ENCODE measurements at regions not wholly inside any gene's neighbourhood (a gene's known extent, or its start where the extent isn't known, plus 50 kb on each side); places are given as distances from the start of the nearest gene placed in this dataset.

- no peak for ATAC-seq
- no peak for DNase-seq
- H3K27ac ChIP-seq, result no peak overlapping the region
- no peaks in the 10 kb centered on the region for H3K36me3 ChIP-seq
- TF ChIP-seq POLR2A (IDR thresholded peaks at IDR 0.05), result no peak
- no peak for TF ChIP-seq CTCF (IDR thresholded peaks at IDR 0.05)
- no peak overlapping the region for H3K4me3 ChIP-seq
- H3K4me1 ChIP-seq, result no peaks in the 10 kb centered on the region
- no peaks in the 10 kb centered on the region for H3K9me3 ChIP-seq
- H3K27me3 ChIP-seq, result no peaks in the 10 kb centered on the region
- intact Hi-C loops (cut with DNase I), result no loop called here
- 56% methylated on average over 4 of the region's 4 CpGs for WGBS (ENCODE audit: insufficient coverage, low coverage, low lambda C conversion rate, missing lambda C conversion rate)
These were observed 220.7 kb downstream of the KCNJ2 start for GRCh38 chr17:70390049-70390448.

- no peaks in the 10 kb centered on the region for H3K27me3 ChIP-seq
- H3K27ac ChIP-seq, result no peak overlapping the region
- 51% methylated on average over 2 of the region's 2 CpGs for WGBS (ENCODE audit: insufficient coverage, low coverage, low lambda C conversion rate, missing lambda C conversion rate)
- TF ChIP-seq CTCF (IDR thresholded peaks at IDR 0.05) (no peak), POLR2A (IDR thresholded peaks at IDR 0.05) (no peak)
- no peak overlapping the region for H3K4me3 ChIP-seq
- H3K9me3 ChIP-seq, result no peaks in the 10 kb centered on the region
- DNase-seq (no peak), ATAC-seq (no peak)
- no peaks in the 10 kb centered on the region for H3K4me1 ChIP-seq
- H3K36me3 ChIP-seq, result no peaks in the 10 kb centered on the region
- intact Hi-C loops (cut with DNase I), result no loop called here
These were observed 225.3 kb downstream of the KCNJ2 start for GRCh38 chr17:70394473-70395232.

- H3K27me3 ChIP-seq, result no peaks in the 10 kb centered on the region
- no peaks in the 10 kb centered on the region for H3K36me3 ChIP-seq
- intact Hi-C loops (cut with DNase I), result no loop called here
- WGBS (ENCODE audit: insufficient coverage, low coverage, low lambda C conversion rate, missing lambda C conversion rate), result 29% methylated on average over 1 of the region's 1 CpG
- no peaks in the 10 kb centered on the region for H3K9me3 ChIP-seq
- TF ChIP-seq CTCF (IDR thresholded peaks at IDR 0.05) (no peak), POLR2A (IDR thresholded peaks at IDR 0.05) (no peak)
- no peaks in the 10 kb centered on the region for H3K4me1 ChIP-seq
- ATAC-seq (peak in 2 of 4 donors; percentile 45 to 52), DNase-seq (no peak)
- H3K4me3 ChIP-seq, result no peak overlapping the region
- no peak overlapping the region for H3K27ac ChIP-seq
These were observed 236.3 kb downstream of the KCNJ2 start for GRCh38 chr17:70405492-70406220.

GRCh38 chr17:70407506-70407905 is 238.2 kb downstream of the KCNJ2 start:
- TF ChIP-seq CTCF (IDR thresholded peaks at IDR 0.05) (no peak), POLR2A (IDR thresholded peaks at IDR 0.05) (no peak)
- WGBS (ENCODE audit: insufficient coverage, low coverage, low lambda C conversion rate, missing lambda C conversion rate), result 63% methylated on average over 3 of the region's 3 CpGs

More at GRCh38 chr17:70407506-70407905, 238.2 kb downstream of the KCNJ2 start:
- intact Hi-C loops (cut with DNase I), result no loop called here
- no peak overlapping the region for H3K27ac ChIP-seq
- ATAC-seq (no peak), DNase-seq (no peak)
- H3K4me1 ChIP-seq, result no peaks in the 10 kb centered on the region
- no peak overlapping the region for H3K4me3 ChIP-seq
- H3K36me3 ChIP-seq, result no peaks in the 10 kb centered on the region
- H3K9me3 ChIP-seq, result no peaks in the 10 kb centered on the region
- no peaks in the 10 kb centered on the region for H3K27me3 ChIP-seq
